Aorta (tissue), 5 donors: ENCODE measurements at regions not wholly inside any gene's neighbourhood (a gene's known extent, or its start where the extent isn't known, plus 50 kb on each side); places are given as distances from the start of the nearest gene placed in this dataset.
"Not testable (repeated sequence)": the region's sequence is repeated elsewhere in the genome, so short reads cannot be mapped to it uniquely, and the experiment has no call there.

Source experiments
- ATAC-seq: fragments of 200-7000 bp; cut with Tn5 transposase; one replicate; pipeline ENCODE4 v1.9.1; 2022; ENCODE audit warnings: moderate library complexity; ENCODE audit not compliant: low FRiP score
- DNase-seq, 2 donors: peaks; one replicate each; pipeline ENCODE4 v3.0.0-alpha.2; 2020
- H3K27ac ChIP-seq, 2 donors: one replicate each; pipeline ENCODE4 v1.5.1; 2013; ENCODE audit warnings: low read length in 2 of 2, mild to moderate bottlenecking in 2 of 2, moderate library complexity in 2 of 2, control low read depth in 1 of 2, inconsistent platforms in 1 of 2, low read depth in 1 of 2
- H3K27me3 ChIP-seq, 2 donors: one replicate each; pipeline ENCODE4 v1.6.1; 2013; ENCODE audit warnings: control low read depth in 1 of 2, low read length in 1 of 2, mild to moderate bottlenecking in 1 of 2, moderate library complexity in 1 of 2; ENCODE audit not compliant: insufficient read depth in 2 of 2, control insufficient read depth in 1 of 2
- H3K36me3 ChIP-seq, 2 donors: one replicate each; pipeline ENCODE4 v1.6.1; 2013; ENCODE audit warnings: control low read depth in 1 of 2, low read length in 1 of 2, mild to moderate bottlenecking in 1 of 2; ENCODE audit not compliant: insufficient read depth in 2 of 2, control insufficient read depth in 1 of 2
- H3K4me1 ChIP-seq, 2 donors: one replicate each; pipeline ENCODE4 v1.6.1; 2013; ENCODE audit warnings: low read length in 2 of 2, control low read depth in 1 of 2, mild to moderate bottlenecking in 1 of 2, moderate library complexity in 1 of 2; ENCODE audit not compliant: insufficient read depth in 2 of 2, control insufficient read depth in 1 of 2
- H3K4me3 ChIP-seq, 2 donors: one replicate each; pipeline ENCODE4 v1.5.1; 2013; ENCODE audit warnings: low read length in 2 of 2, control low read depth in 1 of 2, mild to moderate bottlenecking in 1 of 2
- H3K9me3 ChIP-seq: one replicate; pipeline ENCODE4 v1.6.1; 2013; ENCODE audit warnings: mild to moderate bottlenecking, low read length; ENCODE audit not compliant: control insufficient read depth
- WGBS, 2 donors: extraction: QIAGEN DNeasy Blood & Tissue Kit; methylation state at CpG; one replicate each; pipeline ENCODE4 v1.1.7; 2013; 5-methylcytosine and 5-hydroxymethylcytosine counted together
- intact Hi-C, 2 donors: fragments of 100-400 bp; cut with DNase I; formaldehyde crosslinking; loops; one replicate each; pipeline versions ENCODE4 v1.14.2 to v1.15.0; 2022
- donor health status: healthy with polysubstance abuse.
- donor health status: Bipolar disorder and iron deficiency.
- donor health status: DM: no; HTN: no; CAD: no.
- donor health status: DM: no; HTN: no; CAD: no.
- donor health status: DM: yes; HTN: yes; CAD: no.

GRCh38 chr7:146014154-146014553, 102.4 kb upstream of the CNTNAP2 start:
- H3K4me1 ChIP-seq, H3K9me3 ChIP-seq, H3K27ac ChIP-seq, ATAC-seq, DNase-seq, intact Hi-C loops, H3K27me3 ChIP-seq, H3K4me3 ChIP-seq, H3K36me3 ChIP-seq: not testable (repeated sequence)
- WGBS, 2 donors = 40 to 97% methylated on average over 1 to 2 of the region's 2 CpGs

- no peaks in the 10 kb centered on the region for H3K36me3 ChIP-seq
- no peak overlapping the region for H3K27ac ChIP-seq
- H3K27me3 ChIP-seq = no peaks in the 10 kb centered on the region
- H3K4me1 ChIP-seq = no peaks in the 10 kb centered on the region
- intact Hi-C loops = no loop called here
- no peak overlapping the region for H3K4me3 ChIP-seq
- ATAC-seq (no peak), DNase-seq (no peak)
- WGBS, 2 donors = 84 to 90% methylated on average over 8 of the region's 8 CpGs
- H3K9me3 ChIP-seq = no peaks in the 10 kb centered on the region
Measured at GRCh38 chr7:146008293-146008692, 108.3 kb upstream of the CNTNAP2 start.

GRCh38 chr7:146004805-146005204, 111.8 kb upstream of the CNTNAP2 start:
- no peak overlapping the region for H3K27ac ChIP-seq
- no peaks in the 10 kb centered on the region for H3K36me3 ChIP-seq
- no peak overlapping the region for H3K4me3 ChIP-seq
- ATAC-seq (no peak), DNase-seq (no peak)
- intact Hi-C loops = no loop called here
- H3K27me3 ChIP-seq = no peaks in the 10 kb centered on the region
- no peaks in the 10 kb centered on the region for H3K4me1 ChIP-seq
- 76 to 83% methylated on average over 2 of the region's 2 CpGs for WGBS, 2 donors
- no peaks in the 10 kb centered on the region for H3K9me3 ChIP-seq

- intact Hi-C loops = no loop called here
- Histone ChIP-seq H3K36me3 (no peaks in the 10 kb centered on the region), H3K4me1 (no peaks in the 10 kb centered on the region), H3K4me3 (no peak overlapping the region), H3K9me3 (no peaks in the 10 kb centered on the region), H3K27ac (no peak overlapping the region), H3K27me3 (no peaks in the 10 kb centered on the region)
- no peak for ATAC-seq
- WGBS, 2 donors = 47% methylated on average over 8 of the region's 8 CpGs
- no peak for DNase-seq
Measured at GRCh38 chr7:146002431-146003078, 114.0 kb upstream of the CNTNAP2 start.

- Histone ChIP-seq H3K36me3 (no peaks in the 10 kb centered on the region), H3K27ac (no peak overlapping the region), H3K4me3 (no peak overlapping the region), H3K27me3 (no peaks in the 10 kb centered on the region), H3K4me1 (no peaks in the 10 kb centered on the region), H3K9me3 (no peaks in the 10 kb centered on the region)
- no peak for DNase-seq
- intact Hi-C loops = no loop called here
- no peak for ATAC-seq
Measured at GRCh38 chr7:146002008-146002407, 114.6 kb upstream of the CNTNAP2 start.

GRCh38 chr7:146000882-146001281, 115.7 kb upstream of the CNTNAP2 start:
- no peaks in the 10 kb centered on the region for H3K9me3 ChIP-seq
- intact Hi-C loops = no loop called here
- H3K36me3 ChIP-seq = no peaks in the 10 kb centered on the region
- H3K27me3 ChIP-seq = no peaks in the 10 kb centered on the region
- no peaks in the 10 kb centered on the region for H3K4me1 ChIP-seq
- H3K4me3 ChIP-seq = no peak overlapping the region
- ATAC-seq = no peak
- WGBS, 2 donors = 67 to 77% methylated on average over 2 of the region's 2 CpGs
- DNase-seq = no peak
- no peak overlapping the region for H3K27ac ChIP-seq

GRCh38 chr7:145989469-145989868, 127.1 kb upstream of the CNTNAP2 start:
- no peaks in the 10 kb centered on the region for H3K9me3 ChIP-seq
- intact Hi-C loops = no loop called here
- WGBS, 2 donors = 72 to 74% methylated on average over 4 of the region's 4 CpGs
- H3K27ac ChIP-seq = no peak overlapping the region
- ATAC-seq (no peak), DNase-seq (no peak)
- no peaks in the 10 kb centered on the region for H3K36me3 ChIP-seq
- no peaks in the 10 kb centered on the region for H3K4me1 ChIP-seq
- H3K4me3 ChIP-seq = no peak overlapping the region
- no peaks in the 10 kb centered on the region for H3K27me3 ChIP-seq

- Histone ChIP-seq H3K27ac (no peak overlapping the region), H3K4me1 (no peaks in the 10 kb centered on the region), H3K9me3 (no peaks in the 10 kb centered on the region), H3K4me3 (no peak overlapping the region), H3K36me3 (no peaks in the 10 kb centered on the region), H3K27me3 (no peaks in the 10 kb centered on the region)
- intact Hi-C loops = no loop called here
- WGBS, 2 donors = 36 to 44% methylated on average over 4 of the region's 4 CpGs
- ATAC-seq = no peak
- no peak for DNase-seq
Measured at GRCh38 chr7:145986248-145986874, 130.2 kb upstream of the CNTNAP2 start.

- H3K27me3 ChIP-seq = no peaks in the 10 kb centered on the region
- intact Hi-C loops = no loop called here
- WGBS, 2 donors = 85 to 88% methylated on average over 1 of the region's 1 CpG
- H3K4me3 ChIP-seq = no peak overlapping the region
- no peaks in the 10 kb centered on the region for H3K9me3 ChIP-seq
- H3K4me1 ChIP-seq = no peaks in the 10 kb centered on the region
- H3K27ac ChIP-seq = no peak overlapping the region
- no peaks in the 10 kb centered on the region for H3K36me3 ChIP-seq
- DNase-seq = no peak
- ATAC-seq = no peak
Measured at GRCh38 chr7:145978769-145979168, 137.8 kb upstream of the CNTNAP2 start.
